ENCODE measurements at regions not wholly inside any gene's neighbourhood (a gene's known extent, or its start where the extent isn't known, plus 50 kb on each side); places are given as distances from the start of the nearest gene placed in this dataset.

GRCh38 chr18:55139307-55139706 is 180.0 kb upstream of the CCDC68 start:
- DNase-seq (no peak), ATAC-seq (no peak)
- Histone ChIP-seq H3K9me3 (peaks cover 0 to 8% (median 0%) of the 10 kb centered on the region in 11 donors), H3K4me3 (no peak overlapping the region), H3K4me1 (no peaks in the 10 kb centered on the region), H3K27ac (no peak overlapping the region), H3K36me3 (no peaks in the 10 kb centered on the region), H3K27me3 (no peaks in the 10 kb centered on the region)
- intact Hi-C loops (cut with DNase I) = loop anchor here in 1 of 10 donors (10.0 kb wide), 1 partner anchor 75 kb away; no protein-coding TSS in a partner anchor
- TF ChIP-seq CTCF (IDR thresholded peaks at IDR 0.05) = no peak

DNA sequence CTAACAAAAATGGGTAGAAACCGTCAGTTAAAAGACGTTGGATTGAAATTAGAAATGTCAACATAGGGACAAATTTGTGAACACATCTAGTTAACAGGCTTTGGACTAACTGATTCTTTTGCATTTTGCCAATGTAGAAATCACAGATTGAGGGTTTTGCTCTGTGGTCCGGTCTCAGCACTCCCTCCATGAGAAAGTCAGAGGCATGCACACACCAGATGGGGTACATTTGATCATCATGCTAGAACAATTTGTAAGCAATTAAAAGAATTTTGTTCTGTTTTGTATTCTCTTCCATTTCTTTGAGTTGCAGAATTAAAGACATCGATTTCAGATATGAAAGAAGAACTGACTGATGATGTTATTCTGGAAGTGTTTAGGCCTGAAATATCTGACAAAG is 179.1 kb upstream of the CCDC68 start:
- DNase-seq (no peak), ATAC-seq (no peak)
- WGBS, 2 donors = 91 to 95% methylated on average over 4 of the region's 4 CpGs
- H3K9me3 ChIP-seq = peaks cover 0 to 2% (median 0%) of the 10 kb centered on the region in 11 donors
- no peaks in the 10 kb centered on the region for H3K4me1 ChIP-seq
- no peak overlapping the region for H3K27ac ChIP-seq
- intact Hi-C loops (cut with DNase I) = loop anchor here in 1 of 10 donors (10.0 kb wide), 1 partner anchor 76 kb away; no protein-coding TSS in a partner anchor
- no peaks in the 10 kb centered on the region for H3K27me3 ChIP-seq
- no peak for TF ChIP-seq CTCF (IDR thresholded peaks at IDR 0.05)
- H3K4me3 ChIP-seq = no peak overlapping the region
- no peaks in the 10 kb centered on the region for H3K36me3 ChIP-seq

- no peak for ATAC-seq
Observed at GRCh38 chr18:55137602-55138001, 178.3 kb upstream of the CCDC68 start.

DNA sequence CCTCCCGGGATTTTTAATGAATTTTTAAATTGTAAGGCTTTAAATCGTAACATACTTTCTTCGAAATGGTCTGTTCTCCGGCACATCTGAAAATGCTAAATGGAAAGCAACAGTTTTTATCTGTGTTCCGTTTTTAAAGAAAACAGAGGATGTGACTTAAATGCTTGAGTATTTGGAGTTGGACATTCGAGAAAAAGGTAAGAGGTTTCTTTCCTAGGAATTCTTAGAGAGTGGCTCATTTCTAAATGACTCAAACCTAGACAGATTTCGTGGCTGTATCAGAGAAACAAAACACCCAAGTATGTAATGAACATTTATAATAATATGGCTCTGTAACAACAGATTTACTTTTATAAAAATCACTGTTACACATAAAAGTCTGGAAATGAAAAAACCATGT is 177.6 kb upstream of the CCDC68 start:
- TF ChIP-seq CTCF (IDR thresholded peaks at IDR 0.05) = no peak
- WGBS, 2 donors = 80 to 81% methylated on average over 7 of the region's 7 CpGs
- DNase-seq (no peak), ATAC-seq (no peak)
- Histone ChIP-seq H3K9me3 (no peaks in the 10 kb centered on the region), H3K36me3 (no peaks in the 10 kb centered on the region), H3K4me1 (no peaks in the 10 kb centered on the region), H3K4me3 (no peak overlapping the region), H3K27ac (no peak overlapping the region), H3K27me3 (no peaks in the 10 kb centered on the region)
- intact Hi-C loops (cut with DNase I) = loop anchor here in 1 of 10 donors (10.0 kb wide), 1 partner anchor 78 kb away; no protein-coding TSS in a partner anchor

More at GRCh38 chr18:55137602-55138001, 178.3 kb upstream of the CCDC68 start:
- Histone ChIP-seq H3K27me3 (no peaks in the 10 kb centered on the region), H3K4me3 (no peak overlapping the region), H3K9me3 (no peaks in the 10 kb centered on the region), H3K27ac (no peak overlapping the region), H3K4me1 (no peaks in the 10 kb centered on the region), H3K36me3 (no peaks in the 10 kb centered on the region)
- WGBS, 2 donors = 84 to 85% methylated on average over 2 of the region's 2 CpGs
- intact Hi-C loops (cut with DNase I) = loop anchor here in 1 of 10 donors (10.0 kb wide), 1 partner anchor 77 kb away; no protein-coding TSS in a partner anchor
- DNase-seq = no peak
- TF ChIP-seq CTCF (IDR thresholded peaks at IDR 0.05) = no peak
